ENCODE measurements at regions not wholly inside any gene's neighbourhood (a gene's known extent, or its start where the extent isn't known, plus 50 kb on each side); places are given as distances from the start of the nearest gene placed in this dataset.

DNA sequence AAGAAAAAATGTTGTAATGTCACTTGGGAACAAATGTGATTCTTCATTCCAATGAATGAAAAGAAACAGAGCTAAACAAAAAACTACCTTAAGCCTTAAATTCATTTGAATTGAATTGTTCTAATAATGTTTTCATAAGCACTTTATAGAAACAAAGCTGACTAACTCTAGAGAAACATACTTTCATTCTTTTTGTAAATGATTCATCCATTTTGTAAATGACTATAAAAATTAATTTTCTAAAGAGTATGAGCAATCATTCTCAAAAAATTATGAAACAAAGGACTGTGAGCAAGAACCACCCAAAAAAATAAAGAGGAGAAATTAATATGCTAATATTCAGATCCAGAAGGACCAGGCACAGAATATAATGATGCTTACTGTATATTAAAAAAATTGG is 986.5 kb upstream of the CHORDC1 start:
- no peak for DNase-seq

DNA sequence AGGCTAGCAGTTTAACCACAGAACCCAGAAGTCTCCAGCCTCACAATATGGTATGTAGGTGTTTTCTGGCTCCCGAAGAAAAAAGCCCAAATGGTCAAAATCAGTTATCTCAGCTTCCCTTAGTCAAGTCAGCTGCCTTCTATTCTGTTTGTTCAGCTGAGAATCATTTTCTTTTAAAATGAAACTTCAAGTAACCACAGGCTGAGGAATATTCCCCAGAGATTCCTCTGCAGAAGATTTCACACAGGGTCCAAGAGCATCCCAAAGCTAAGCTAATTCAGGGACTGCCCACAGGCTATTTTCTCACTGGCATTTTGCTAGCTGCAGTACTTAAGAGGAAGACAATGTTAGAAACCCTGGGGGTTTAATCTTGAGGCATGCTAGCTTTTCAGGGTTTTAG is 977.0 kb upstream of the CHORDC1 start:
- DNase-seq = no peak

DNA sequence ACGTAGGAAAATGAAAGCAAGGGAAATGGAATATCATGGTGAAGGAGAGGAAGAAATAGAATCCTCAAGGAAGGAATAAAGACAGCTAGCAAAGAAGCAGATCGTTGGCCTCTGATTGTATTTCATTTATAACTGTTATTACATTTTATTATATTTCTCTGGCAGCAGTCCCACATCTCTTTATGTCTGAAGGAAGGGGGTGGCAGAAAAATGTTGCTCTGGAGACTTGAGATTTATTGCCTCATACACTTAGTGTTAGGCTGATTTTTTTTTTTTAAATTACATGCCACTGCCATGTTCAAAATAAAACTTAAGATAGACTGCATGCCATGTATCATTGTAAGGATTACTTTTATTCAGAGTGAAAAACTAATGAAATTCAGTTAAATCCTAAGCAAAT is 971.7 kb upstream of the CHORDC1 start:
- DNase-seq = no peak

DNA sequence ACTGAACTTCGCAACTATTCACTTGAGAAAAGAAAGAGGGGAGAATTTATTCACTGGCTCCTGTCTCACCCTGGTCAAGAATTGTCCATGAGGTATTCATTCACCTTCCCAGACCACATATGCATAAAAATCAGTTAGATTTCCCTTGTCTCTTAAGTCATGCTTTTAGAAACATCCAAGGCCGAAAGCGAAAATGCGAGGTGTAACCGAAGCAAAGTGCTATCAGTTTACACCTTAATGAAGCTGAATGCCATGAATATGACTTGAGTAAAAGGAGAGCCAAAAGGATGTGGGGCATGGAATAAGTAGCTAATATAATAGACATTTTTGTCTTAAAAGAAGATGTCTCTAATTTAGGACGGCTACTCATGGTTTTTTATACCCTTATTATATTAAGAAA is 965.6 kb upstream of the CHORDC1 start:
- no peak for DNase-seq

DNA sequence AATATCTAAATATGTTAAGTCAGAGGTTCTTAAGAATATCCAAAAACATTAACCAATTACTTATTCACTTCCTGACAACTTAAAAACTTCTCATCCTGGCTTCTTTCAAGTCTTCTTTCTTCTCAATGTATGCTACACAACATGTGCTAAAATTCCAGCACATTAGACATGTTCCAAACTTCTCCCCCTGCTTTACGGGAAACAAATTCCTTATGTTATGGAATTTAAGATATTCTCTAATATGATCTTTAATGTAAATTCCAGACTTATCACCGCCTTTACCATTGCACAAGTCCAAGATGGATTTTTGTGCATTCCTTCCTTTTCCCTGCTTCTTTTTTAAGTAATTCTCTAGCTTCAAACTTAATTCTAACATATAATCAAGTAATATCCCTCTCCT is 964.5 kb upstream of the CHORDC1 start:
- DNase-seq = no peak

DNA sequence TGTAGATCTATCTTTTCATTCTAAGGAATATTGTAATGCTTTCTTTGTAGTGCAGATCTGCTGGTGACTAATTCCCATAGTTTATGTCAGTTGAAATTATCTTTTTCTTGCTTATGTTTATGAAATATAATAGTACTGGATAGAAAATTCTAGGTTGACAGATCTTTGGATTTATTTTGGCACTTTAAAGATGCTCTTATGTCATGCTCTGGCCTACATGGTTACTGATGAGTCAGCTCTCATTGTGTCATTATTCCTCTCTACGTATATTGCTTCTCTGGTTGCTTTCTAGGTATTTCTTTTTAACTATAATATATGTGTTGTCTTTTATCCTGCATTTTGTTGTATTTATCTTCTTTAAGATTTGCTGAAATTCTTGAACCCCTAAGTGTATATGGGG is 955.5 kb upstream of the CHORDC1 start:
- no peak for DNase-seq

DNA sequence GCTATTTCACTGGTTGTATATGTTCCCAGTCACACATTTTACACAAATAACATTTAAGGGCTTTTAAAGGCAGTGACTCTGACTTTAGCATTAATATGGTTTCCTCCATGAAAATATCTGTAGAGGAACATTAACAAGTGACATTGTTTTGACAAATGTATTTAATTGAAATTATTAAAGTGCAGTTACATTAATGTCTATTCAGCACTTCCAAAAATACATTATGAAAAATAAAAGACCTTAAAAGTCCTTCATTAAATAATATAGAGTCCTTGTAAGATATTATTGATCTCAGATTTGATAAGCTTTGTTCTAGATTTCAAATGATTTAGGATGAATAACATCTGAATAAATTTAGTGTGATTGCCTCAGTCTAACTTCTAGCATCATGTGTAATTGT is 951.9 kb upstream of the CHORDC1 start:
- DNase-seq = no peak

DNA sequence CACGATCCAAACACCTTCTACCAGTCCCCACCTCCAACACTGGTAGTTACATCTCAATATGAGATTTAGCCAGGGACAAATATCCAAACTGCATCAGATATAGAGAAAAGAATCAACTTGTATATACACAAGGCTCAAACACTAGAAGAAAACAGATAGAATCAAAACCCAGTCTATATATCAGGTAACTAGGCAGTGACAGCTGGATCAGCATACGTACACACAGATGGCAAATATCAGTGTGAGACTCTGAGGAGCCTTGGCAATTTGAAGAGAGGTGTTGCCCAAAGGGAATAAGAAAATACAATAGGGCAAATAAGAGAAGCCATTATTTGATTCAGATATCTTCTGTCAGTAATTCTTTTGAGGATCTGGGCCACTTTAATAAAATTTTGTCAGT is 951.3 kb upstream of the CHORDC1 start:
- DNase-seq = no peak

DNA sequence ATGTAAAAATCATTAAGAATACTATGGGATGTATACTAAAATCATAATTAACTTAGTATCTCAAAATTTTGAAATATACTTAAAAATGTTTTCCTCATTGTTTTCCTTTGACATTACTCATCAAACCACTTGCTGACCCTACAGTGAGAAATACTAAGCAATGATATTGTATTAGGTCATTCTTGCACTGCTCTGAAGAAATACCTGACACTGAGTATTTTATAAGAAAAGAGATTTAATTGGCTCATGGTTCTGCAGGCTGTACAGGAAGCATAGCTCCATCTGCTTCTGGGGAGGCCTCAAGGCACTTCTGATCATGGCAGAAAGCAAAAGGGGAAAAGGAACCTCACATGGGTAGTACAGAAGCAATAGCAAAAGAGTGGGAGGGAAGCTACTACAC is 950.9 kb upstream of the CHORDC1 start:
- no peak for DNase-seq

DNA sequence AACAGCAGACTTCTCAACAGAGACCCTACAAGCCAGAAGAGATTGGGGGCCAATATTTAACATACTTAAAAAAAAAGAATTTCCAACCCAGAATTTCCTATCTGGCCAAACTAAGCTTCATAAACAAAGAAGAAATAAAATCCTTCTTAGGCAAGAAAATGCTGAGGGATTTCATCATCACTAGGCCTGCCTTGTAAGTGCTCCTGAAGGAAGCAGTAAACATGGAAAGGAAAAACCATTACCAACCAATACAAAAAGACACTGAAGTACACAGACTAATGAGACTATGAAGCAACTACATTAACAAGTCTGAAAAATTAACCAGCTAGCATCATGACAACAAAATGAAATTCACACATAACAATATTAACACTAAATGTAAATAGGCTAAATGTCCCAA is 947.9 kb upstream of the CHORDC1 start:
- no peak for DNase-seq

DNA sequence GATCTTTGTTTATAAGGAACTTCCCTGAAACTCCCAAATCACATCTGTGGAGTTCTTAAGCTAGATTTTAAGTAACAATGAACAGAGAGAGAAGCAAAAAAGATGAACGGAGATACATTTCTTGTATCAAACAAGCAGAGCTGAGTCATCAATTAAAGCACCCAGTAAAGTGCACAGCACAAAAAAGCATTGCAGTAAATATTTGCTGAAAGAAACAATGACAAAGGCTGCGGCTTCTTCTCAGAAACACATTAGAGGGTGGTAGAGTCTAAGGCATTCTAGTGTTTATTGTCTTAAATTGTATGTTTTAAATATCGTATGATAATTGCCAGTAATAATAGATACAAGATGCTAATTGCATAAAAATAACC is 941.6 kb upstream of the CHORDC1 start:
- no peak for DNase-seq

DNA sequence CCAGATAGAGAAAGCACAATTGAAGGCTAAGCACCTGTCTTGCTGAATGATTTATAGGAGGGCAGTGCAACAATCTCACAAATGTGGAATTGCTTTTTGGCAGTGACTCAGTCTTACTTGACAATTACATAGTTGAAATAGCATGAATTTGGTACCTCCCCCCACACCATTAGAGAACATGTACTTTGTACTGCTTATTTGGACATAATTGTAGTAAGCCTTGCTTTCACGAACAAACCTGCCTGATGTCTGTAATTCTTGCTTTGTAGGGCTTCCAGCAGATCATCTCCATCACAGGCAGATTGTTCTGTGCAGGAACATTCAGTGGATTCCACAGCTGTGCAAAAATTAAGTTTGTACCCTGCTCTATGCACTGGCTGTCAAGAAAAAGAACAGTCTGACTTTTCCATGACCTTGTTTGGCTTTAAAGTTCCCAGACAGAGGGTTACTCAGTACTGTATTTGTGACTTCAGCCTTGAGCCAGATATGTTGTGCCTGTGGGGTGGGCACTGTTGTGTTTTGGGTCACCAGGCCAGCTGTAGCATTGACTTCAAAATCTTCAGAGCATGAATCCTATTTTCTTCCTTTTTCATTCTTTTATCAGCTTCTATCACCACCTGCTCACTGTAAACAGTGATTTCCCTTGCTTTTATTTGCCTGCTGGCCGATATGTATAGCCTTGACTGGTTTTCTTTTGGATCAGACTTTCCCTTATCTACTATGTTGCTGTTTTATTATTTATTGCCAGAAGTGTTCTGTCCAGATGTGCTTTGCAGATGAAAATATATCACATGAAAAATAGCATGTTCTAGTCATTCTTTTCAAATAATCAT is 941.0 kb upstream of the CHORDC1 start:
- no peak for DNase-seq

DNA sequence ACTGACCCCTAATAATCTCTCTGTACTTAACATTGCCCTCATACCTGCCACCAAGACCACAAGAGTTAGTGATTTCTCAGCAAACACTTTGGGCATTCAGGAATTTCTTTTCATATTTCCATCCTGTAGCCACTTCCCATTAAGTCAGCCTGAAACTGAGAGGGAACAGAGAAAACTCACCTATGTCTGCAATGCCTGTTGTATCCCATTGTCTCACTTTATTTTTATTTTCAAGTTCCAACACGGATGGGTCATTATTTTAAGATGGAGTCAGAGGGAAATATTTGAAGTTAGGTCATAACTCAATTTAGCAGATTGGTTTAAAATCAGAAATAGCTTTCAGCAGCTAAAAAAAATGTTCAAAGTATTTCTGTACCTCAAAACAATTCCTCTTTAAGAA is 937.8 kb upstream of the CHORDC1 start:
- DNase-seq = no peak

DNA sequence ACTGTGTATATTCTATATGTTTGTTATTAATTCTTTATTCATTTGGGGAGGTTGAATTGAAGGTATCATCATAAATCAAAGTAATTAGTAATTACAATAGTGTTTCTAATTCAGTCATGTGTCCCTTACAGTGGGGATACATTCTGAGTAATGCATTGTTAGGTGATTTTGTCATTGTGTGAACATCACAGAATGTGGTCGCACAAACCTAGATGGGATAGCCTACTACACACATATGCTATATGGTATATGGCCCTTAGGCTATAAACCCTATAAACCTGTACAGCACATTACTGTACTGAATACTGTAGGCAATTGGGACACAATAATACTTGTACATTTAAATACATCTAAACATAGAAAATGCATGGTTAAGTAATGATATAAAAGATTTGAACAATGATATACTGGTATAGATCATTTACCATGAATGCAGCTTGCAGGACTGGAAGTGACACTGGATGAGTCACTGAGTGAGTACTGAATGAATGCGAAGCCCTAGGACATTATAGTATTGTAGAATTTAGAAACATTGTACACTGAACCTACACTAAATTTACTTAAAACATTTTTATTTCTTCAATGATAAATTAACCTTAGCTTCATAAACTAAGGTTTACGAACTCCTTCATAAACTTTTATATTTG is 936.2 kb upstream of the CHORDC1 start:
- DNase-seq = no peak

DNA sequence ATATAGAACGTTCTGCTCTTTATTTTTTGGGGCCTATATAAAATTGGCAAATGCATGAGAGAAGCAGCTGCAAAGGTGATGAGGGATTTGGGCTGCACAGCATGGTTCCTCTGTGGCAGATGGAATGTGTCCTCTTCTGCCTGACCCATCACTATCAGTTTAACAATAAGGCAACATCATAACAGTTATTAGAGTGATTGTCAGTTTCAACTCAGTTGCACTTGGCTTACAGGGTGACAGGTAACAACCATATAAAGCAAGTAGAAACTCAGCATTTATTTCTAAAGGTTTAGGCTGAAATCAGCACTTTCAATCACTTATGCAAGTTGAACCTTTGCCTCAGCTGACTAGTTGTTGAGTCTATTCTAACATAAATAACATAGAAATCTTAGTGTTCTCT is 935.4 kb upstream of the CHORDC1 start:
- DNase-seq = no peak

DNA sequence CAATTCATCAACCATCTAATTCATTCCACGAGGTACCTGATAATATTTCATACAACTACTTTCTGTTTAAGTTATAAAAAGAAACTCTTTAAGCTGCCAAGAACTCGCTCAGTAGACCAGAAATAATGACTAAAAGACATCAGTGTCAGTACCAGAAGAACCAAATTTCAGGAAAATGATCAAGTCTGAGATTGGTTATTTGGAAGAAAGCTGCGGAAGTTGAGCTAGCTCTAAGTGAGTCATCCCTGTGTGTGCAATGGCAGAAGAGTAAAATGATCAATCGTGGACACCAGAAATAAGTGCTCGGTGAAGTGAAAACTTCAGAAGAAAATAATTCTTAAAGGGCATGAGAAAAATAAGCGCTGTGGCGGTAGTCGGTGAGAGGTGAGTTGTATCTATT is 933.2 kb upstream of the CHORDC1 start:
- DNase-seq = no peak

DNA sequence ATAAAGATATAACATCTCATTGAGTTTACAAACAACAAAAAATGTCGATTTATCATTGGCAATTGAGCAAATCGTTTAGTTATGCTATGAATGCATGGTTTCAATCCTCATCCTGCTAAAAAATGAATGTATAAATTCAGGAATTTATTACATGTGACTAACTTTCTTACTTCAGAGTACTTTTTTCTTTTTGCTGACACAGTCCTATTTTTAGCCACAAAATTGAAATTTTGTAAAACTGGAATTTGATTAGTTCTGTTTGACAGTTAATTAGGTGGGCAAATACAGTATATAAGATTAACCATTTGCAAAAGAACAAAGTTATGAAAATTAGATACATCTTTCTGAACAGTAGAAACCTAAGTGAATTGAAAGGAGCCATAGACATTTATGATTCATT is 925.0 kb upstream of the CHORDC1 start:
- no peak for DNase-seq

DNA sequence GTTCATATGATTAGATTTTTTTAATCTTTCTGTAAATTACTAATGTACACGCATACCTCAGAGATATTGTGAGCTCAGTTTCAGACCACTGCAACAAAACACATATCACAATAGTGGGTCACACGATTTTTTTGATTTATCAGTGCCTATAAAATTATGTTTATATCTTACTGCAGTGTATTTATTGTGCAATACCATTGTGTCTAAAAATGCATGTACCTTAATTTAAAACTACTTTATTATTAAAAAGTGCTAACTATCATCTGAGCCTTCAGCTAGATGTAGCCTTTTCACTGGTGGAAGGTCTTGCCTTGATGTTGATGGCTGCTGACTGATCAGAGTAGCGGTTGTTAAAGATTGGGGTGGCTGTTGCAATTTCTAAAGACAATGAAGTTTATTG is 918.8 kb upstream of the CHORDC1 start:
- DNase-seq = no peak

DNA sequence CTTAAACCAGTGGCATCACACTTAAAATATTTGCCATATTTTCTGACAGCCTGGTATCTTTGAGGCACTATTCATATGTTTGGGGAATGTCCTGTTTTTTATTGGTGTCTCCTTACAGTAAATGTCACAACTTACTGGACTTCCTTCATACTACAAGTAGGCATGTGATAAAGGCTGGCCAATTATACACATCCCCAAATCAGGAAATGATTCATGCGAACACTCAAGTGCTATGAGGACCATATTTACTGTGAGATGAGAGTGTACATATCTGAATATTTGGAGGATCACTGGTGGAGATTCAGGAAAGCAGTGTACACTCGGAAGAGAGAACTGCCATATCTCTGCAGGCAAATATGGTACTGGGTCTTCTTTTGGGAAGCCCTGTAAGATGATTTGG is 913.8 kb upstream of the CHORDC1 start:
- no peak for DNase-seq

DNA sequence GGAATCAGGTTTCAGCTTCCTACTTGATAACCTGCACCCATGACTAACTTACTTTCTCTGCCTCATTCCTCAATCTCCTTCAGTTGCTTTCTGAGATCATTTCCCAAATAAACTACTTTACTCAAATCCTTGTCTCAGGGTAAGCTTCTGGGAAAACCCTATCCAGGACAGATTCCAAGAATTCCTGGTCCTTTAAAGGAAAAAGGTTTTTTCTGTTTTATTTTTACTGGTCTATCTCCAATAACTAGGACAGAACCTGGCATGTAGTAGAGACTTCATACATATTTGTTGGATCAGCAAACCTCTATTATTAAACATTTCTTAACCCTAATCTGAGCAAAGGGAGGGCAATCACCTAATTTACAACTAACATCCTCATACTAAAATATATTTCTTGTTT is 910.5 kb upstream of the CHORDC1 start:
- no peak for DNase-seq

DNA sequence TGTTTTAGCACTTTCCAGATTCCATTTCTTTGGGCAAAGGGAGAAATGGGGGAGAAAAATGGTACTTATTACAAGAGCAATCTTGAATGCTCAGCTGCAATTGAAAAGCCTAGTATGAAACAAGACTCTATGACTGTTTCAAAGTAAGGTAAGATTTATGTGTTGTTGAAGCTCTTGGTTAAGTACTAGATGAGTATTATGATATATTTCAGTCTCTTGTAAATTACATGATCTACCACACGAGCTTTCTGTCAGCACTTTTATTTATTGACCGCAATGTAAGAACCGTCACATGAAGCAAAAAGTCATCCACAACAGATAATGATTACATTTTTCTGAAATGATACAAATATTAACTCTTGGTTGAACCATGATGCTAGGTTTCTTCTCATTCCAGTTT is 906.7 kb upstream of the CHORDC1 start:
- peak; percentile 64 for DNase-seq

DNA sequence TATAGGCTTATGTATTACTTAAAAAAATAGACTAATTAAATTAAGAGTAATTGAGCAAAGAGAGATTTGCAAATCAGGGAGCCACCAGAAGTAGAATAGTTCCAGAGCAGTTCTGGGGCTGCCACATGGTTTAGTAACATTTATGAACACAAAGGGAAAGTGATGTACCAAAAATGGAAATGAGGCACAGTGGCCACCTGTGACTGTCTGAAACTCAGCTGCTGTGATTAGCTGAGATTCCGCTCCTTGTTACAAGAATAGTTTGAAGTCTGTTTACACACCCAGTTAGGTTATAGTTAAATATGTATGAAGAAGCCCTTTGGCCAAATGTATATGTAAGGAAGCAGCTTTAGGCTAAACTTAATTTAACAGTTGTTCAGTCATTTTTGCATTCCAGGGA is 901.5 kb upstream of the CHORDC1 start:
- no peak for DNase-seq

DNA sequence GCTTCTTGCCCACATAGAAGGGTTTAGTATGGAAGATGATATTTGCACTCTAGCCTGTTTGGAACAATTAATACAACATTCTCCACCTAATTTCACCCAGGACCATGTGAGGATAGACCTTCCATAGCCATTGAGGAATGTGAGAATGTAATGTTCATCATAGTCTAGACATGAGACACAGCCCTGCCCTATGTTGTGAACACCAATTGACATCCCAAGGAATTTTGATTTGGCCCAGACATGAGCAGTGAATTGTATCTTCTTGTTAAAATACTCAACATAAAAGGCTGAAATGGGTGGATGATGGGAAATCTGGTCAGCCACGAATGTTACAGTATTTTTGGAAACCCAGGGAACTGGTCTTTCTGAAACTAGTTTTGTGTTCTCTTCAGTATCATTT is 892.3 kb upstream of the CHORDC1 start:
- no peak for DNase-seq

DNA sequence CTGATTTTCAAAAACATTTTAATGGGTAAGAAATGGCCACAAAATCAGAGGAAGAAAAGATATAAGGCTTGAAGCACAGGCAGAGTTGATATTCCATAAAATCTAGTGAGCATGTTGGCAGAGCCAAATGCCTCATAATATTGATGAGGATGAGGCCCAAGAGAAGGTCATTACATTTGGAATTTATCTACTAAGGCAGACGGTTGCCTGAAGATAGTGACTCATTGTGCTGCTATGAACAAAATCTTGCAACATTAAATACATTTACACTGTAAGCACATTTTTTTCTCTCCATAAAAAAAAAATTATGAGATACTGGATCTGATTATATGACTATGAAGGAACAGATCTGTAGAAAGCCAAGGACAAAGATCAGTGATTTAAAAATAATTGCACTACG is 881.4 kb upstream of the CHORDC1 start:
- DNase-seq = no peak

DNA sequence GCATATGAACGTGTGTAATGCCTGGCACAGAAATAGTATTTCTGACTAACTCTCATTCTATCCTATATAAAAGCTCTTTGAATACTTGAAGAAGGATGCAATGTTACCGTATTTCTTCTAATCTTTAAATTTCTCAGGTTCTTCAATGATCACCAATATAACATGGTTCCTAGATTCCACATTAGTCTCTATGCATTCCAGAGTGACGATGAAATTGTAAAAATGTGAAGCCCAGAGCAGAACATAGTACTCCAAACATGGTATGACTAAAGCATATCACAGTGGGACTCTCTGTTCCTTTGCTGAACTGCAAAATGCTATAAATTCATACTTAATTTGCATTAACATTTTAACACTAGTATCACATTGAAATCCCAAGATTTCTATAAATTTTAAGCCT is 877.6 kb upstream of the CHORDC1 start:
- DNase-seq = no peak
